ENCODE measurements at regions not wholly inside any gene's neighbourhood (a gene's known extent, or its start where the extent isn't known, plus 50 kb on each side); places are given as distances from the start of the nearest gene placed in this dataset.
A peak's percentile ranks its signal among the peaks of the same experiment; 100 is the strongest.

DNA sequence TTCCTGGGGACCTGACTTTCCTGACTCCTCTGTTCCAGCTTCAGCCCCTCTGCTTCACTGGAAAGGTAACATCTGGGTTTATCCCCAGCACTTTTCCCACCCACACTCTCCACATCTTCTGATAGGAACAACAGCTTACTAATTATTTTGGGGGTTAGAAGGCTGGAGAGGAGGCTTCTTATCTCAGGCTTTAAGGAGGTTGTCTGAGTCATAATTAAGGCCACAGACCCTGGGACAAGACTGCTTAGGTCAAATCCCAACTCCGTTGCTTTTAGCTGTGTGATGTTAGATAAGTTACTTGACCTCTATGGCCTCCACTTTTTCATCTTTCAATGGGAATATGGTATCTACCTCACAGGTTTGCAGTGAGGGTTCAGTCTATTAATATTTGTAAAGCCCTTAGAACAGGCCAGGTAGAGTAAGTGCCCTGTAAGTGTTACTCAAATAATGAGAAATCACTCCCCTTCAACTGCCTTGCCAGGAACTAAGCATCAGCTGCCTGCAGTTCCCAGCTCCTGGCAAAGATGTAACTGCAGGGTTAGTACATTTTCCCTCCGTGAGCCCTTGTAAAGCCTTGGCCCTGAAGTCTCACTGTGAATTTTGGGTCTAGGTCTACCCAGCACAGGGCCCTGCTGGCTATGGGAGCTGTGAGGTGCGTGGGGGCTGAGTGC is 123.6 kb downstream of the MTX2 start:
- no peaks in the 10 kb centered on the region for H3K36me3 ChIP-seq
- peak overlapping the region in 6 of 10 donors; percentile 42 to 74 (median 64) for H3K27ac ChIP-seq
- H3K4me1 ChIP-seq: peaks cover 0 to 34% (median 13%) of the 10 kb centered on the region in 9 donors
- TF ChIP-seq, protein P1, sequence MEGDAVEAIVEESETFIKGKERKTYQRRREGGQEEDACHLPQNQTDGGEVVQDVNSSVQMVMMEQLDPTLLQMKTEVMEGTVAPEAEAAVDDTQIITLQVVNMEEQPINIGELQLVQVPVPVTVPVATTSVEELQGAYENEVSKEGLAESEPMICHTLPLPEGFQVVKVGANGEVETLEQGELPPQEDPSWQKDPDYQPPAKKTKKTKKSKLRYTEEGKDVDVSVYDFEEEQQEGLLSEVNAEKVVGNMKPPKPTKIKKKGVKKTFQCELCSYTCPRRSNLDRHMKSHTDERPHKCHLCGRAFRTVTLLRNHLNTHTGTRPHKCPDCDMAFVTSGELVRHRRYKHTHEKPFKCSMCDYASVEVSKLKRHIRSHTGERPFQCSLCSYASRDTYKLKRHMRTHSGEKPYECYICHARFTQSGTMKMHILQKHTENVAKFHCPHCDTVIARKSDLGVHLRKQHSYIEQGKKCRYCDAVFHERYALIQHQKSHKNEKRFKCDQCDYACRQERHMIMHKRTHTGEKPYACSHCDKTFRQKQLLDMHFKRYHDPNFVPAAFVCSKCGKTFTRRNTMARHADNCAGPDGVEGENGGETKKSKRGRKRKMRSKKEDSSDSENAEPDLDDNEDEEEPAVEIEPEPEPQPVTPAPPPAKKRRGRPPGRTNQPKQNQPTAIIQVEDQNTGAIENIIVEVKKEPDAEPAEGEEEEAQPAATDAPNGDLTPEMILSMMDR (IDR thresholded peaks at IDR 0.05): no peak
- ATAC-seq (peak in 6 of 8 donors; percentile 11 to 63 (median 49)), DNase-seq (no peak)
- intact Hi-C loops (cut with DNase I): no loop called here
- WGBS, 2 donors: 62 to 63% methylated on average over 3 of the region's 3 CpGs
- H3K27me3 ChIP-seq: peaks cover 0 to 4% (median 0%) of the 10 kb centered on the region in 7 donors
- H3K9me3 ChIP-seq: no peaks in the 10 kb centered on the region
- no peak overlapping the region for H3K4me3 ChIP-seq

DNA sequence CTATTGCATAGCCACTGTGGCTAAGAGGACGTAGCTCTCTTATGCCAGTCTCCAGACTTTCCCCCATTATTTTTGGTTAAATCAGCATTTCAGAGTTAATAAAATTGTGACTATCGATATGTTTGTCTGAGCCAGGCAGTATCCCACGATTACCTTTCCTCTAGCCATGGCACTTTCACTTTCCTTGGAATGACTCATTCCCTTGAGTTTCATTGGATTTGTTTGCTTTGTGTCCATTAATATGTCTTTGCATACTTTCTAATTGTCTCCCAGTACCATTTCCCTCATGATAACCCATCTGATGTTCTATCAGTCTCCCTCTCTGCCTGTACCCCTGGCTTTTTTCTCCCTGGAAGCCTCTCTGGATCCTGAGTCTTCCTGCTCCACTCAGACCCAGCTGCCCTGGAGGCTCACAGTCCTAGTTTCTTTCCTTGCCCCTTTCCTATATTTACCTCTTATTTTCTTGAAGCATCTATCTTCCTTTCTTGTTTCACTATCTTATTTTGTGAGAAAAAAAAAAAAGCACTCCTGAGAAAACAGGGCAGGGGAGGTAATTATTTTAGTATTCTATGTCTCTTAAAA is 126.1 kb downstream of the MTX2 start:
- DNase-seq (no peak), ATAC-seq (no peak)
- no peaks in the 10 kb centered on the region for H3K9me3 ChIP-seq
- TF ChIP-seq, protein P1 (IDR thresholded peaks at IDR 0.05): no peak
- no peaks in the 10 kb centered on the region for H3K36me3 ChIP-seq
- intact Hi-C loops (cut with DNase I): no loop called here
- 81 to 95% methylated on average over 3 of the region's 3 CpGs for WGBS, 2 donors
- H3K4me1 ChIP-seq: peaks cover 0 to 30% (median 13%) of the 10 kb centered on the region in 9 donors
- no peak overlapping the region for H3K4me3 ChIP-seq
- H3K27me3 ChIP-seq: peaks cover 0 to 4% (median 0%) of the 10 kb centered on the region in 7 donors
- H3K27ac ChIP-seq: no peak overlapping the region

DNA sequence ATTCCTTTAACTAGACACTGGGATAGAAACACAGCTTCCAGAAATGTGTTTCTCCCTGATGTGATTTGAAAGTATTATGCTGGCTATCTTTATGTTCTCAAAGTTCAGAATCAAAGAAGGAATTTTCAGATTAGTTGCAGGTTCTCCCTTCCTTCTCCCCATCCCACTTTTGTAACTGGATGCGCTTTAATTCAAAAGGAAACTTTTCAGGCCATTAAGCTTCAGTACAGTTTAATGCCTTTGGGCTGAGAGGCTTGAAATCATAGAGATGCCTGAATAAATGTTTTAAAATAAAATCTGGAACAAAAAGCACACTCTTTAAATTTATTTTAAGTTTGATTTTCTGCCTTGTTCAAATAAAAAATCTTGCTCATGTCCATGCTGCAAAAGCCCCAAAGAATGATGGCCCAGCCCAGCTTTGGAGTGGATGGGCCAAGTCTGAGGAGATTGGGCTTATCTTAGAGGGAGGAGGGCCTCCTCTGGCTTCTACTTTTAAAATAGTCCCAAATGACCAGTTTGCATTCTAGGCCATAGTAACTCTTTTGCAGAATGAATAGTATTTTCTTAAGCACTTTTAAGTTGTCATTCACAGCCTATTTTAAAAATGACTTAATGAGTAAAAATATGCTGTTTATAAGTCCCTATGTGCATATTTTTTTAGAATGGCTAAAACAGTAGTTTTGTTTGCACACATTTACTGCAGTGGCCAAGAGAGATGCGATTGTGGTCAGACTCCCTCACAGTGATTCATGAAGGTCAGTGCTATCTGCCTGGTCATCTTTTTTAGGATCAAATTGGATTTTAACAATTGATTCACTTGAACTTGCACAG is 129.2 kb downstream of the MTX2 start:
- Histone ChIP-seq H3K36me3 (no peaks in the 10 kb centered on the region), H3K27me3 (peaks cover 0 to 4% (median 0%) of the 10 kb centered on the region in 7 donors), H3K4me1 (peaks cover 0 to 4% (median 0%) of the 10 kb centered on the region in 9 donors), H3K9me3 (no peaks in the 10 kb centered on the region), H3K4me3 (no peak overlapping the region), H3K27ac (no peak overlapping the region)
- DNase-seq (no peak), ATAC-seq (no peak)
- 45 to 91% methylated on average over 2 of the region's 2 CpGs for WGBS, 2 donors
- intact Hi-C loops (cut with DNase I): no loop called here
- TF ChIP-seq, protein P1 (IDR thresholded peaks at IDR 0.05): no peak

DNA sequence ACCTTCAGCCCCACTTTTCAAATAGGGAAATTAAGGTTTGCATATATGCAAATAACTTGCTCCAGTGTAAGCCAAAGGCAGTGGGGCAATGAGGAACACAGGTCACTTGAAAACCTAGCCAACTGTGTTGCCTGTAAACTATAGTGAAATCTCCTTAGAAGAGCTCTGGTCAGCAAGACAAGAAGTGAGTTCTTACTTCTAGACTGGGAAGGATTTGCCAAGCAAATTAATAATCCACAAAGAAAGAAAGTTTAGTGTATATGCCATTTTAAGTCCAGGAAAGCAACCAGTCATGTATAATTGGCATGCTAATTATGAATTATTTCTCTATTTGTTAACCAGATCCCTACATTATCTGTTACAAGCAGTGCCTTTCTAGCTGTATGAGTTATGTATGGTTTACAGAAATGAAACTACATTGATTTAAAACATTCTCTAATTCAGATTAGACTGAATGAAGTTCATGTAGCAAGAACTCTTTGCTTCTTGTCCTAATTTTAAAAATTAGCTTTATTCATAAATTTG is 129.9 kb downstream of the MTX2 start:
- TF ChIP-seq, protein P1 (IDR thresholded peaks at IDR 0.05): no peak
- H3K9me3 ChIP-seq: no peaks in the 10 kb centered on the region
- H3K27me3 ChIP-seq: peaks cover 0 to 4% (median 0%) of the 10 kb centered on the region in 7 donors
- no peaks in the 10 kb centered on the region for H3K36me3 ChIP-seq
- no peak overlapping the region for H3K27ac ChIP-seq
- no peak overlapping the region for H3K4me3 ChIP-seq
- no peak for DNase-seq
- intact Hi-C loops (cut with DNase I): no loop called here
- ATAC-seq: no peak
- H3K4me1 ChIP-seq: peaks cover 0 to 4% (median 0%) of the 10 kb centered on the region in 9 donors

Measured in heart right ventricle (tissue), 16 donors.